ENCODE measurements at regions not wholly inside any gene's neighbourhood (a gene's known extent, or its start where the extent isn't known, plus 50 kb on each side); places are given as distances from the start of the nearest gene placed in this dataset.
"Not testable (repeated sequence)": the region's sequence is repeated elsewhere in the genome, so short reads cannot be mapped to it uniquely, and the experiment has no call there.

GRCh38 chr1:242806324-242806723 is 281.8 kb upstream of the PLD5 start:
- DNase-seq: no peak

GRCh38 chr1:242805360-242805759 is 280.9 kb upstream of the PLD5 start:
- DNase-seq: not testable (repeated sequence)

GRCh38 chr1:242802973-242803372 is 278.5 kb upstream of the PLD5 start:
- DNase-seq: no peak

GRCh38 chr1:242800521-242800920 is 276.0 kb upstream of the PLD5 start:
- no peak for DNase-seq

GRCh38 chr1:242797856-242798255 is 273.4 kb upstream of the PLD5 start:
- no peak for DNase-seq

- no peak for DNase-seq
Measured at GRCh38 chr1:242788771-242789170, 264.3 kb upstream of the PLD5 start.

- no peak for DNase-seq
Measured at GRCh38 chr1:242787968-242788367, 263.5 kb upstream of the PLD5 start.

- no peak for DNase-seq
Measured at GRCh38 chr1:242784807-242785206, 260.3 kb upstream of the PLD5 start.

GRCh38 chr1:242784084-242784483 is 259.6 kb upstream of the PLD5 start:
- no peak for DNase-seq

- no peak for DNase-seq
Measured at GRCh38 chr1:242774256-242774655, 249.8 kb upstream of the PLD5 start.

- DNase-seq: no peak
Measured at GRCh38 chr1:242770366-242770765, 245.9 kb upstream of the PLD5 start.

- DNase-seq: no peak
Measured at GRCh38 chr1:242764161-242764560, 239.7 kb upstream of the PLD5 start.

- DNase-seq: no peak
Measured at GRCh38 chr1:242761556-242761955, 237.1 kb upstream of the PLD5 start.

- DNase-seq: no peak
Measured at GRCh38 chr1:242754926-242755325, 230.4 kb upstream of the PLD5 start.

GRCh38 chr1:242754125-242754524 is 229.6 kb upstream of the PLD5 start:
- DNase-seq: no peak

- DNase-seq: no peak
Measured at GRCh38 chr1:242747233-242747632, 222.7 kb upstream of the PLD5 start.

- DNase-seq: no peak
Measured at GRCh38 chr1:242745079-242745478, 220.6 kb upstream of the PLD5 start.

- no peak for DNase-seq
Measured at GRCh38 chr1:242743983-242744780, 219.7 kb upstream of the PLD5 start.

- no peak for DNase-seq
Measured at GRCh38 chr1:242738702-242739645, 214.5 kb upstream of the PLD5 start.

- no peak for DNase-seq
Measured at GRCh38 chr1:242736611-242737010, 212.1 kb upstream of the PLD5 start.

GRCh38 chr1:242735323-242735722 is 210.8 kb upstream of the PLD5 start:
- DNase-seq: no peak

GRCh38 chr1:242731446-242731845 is 206.9 kb upstream of the PLD5 start:
- DNase-seq: no peak

GRCh38 chr1:242728696-242729095 is 204.2 kb upstream of the PLD5 start:
- DNase-seq: no peak
